ENCODE measurements at regions not wholly inside any gene's neighbourhood (a gene's known extent, or its start where the extent isn't known, plus 50 kb on each side); places are given as distances from the start of the nearest gene placed in this dataset.
"Not testable (repeated sequence)": the region's sequence is repeated elsewhere in the genome, so short reads cannot be mapped to it uniquely, and the experiment has no call there.

DNA sequence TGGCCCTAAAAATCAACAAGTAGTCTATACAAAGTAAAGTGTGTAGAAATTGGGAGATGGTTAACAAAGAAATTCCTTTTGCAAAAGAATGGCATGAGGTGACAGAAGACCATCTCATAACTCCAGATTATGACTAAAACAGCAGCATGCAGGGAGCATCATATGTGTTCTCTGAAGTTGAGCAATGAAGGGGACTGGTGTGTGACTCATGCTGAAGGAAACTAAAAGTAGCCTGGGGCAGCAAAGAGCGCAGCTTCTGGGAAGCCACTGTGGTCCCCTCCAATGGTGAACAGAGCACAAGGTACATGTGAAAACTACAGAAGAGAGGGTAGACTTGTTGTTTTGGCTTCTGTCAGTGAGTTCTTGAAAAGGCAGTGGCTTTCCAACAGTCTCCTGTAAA lies 133.4 kb downstream of the MACC1 start:
- DNase-seq, result no peak

GRCh38 chr7:20079080-20079479 lies 138.1 kb downstream of the MACC1 start:
- no peak for DNase-seq

DNA sequence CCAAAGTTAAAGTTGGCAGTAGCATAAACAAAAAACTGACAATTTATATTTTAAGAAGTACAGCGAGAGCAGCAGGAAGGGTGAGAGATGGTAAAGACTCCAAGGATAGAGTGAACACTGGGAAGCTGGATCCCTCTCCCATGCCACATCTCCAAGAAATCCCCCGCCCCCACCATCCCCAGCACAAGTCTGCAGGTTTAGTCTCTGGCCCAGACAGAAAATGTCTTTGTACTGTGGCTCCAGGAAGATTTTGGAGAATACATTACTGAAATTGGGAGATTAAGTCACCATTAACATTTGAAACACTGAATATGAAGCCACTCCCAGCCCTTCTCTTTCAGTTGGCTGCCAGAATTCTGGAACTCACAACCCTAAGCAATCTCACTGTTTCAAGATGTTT lies 140.3 kb downstream of the MACC1 start:
- DNase-seq, result no peak

- DNase-seq, result no peak
These were observed 141.0 kb downstream of the MACC1 start for GRCh38 chr7:20075992-20076820.

- no peak for DNase-seq
These were observed 141.7 kb downstream of the MACC1 start for GRCh38 chr7:20075440-20075839.

DNA sequence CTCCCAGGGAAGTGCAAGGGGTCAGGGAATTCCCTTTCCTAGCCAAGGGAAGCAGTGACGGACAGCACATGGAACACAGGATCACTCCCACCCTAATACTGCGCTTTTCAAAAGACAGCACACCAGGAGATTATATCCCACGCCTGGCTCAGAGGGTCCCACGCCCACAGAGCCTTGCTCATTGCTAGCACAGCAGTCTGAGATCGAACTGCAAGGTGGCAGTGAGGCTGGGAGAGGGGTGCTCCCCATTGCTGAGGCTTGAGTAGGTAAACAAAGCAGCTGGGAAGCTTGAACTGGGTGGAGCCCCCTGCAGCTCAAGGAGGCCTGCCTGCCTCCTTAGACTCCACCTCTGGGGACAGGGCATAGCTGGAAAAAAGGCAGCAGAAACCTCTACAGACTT lies 149.2 kb downstream of the MACC1 start:
- not testable (repeated sequence) for DNase-seq

DNA sequence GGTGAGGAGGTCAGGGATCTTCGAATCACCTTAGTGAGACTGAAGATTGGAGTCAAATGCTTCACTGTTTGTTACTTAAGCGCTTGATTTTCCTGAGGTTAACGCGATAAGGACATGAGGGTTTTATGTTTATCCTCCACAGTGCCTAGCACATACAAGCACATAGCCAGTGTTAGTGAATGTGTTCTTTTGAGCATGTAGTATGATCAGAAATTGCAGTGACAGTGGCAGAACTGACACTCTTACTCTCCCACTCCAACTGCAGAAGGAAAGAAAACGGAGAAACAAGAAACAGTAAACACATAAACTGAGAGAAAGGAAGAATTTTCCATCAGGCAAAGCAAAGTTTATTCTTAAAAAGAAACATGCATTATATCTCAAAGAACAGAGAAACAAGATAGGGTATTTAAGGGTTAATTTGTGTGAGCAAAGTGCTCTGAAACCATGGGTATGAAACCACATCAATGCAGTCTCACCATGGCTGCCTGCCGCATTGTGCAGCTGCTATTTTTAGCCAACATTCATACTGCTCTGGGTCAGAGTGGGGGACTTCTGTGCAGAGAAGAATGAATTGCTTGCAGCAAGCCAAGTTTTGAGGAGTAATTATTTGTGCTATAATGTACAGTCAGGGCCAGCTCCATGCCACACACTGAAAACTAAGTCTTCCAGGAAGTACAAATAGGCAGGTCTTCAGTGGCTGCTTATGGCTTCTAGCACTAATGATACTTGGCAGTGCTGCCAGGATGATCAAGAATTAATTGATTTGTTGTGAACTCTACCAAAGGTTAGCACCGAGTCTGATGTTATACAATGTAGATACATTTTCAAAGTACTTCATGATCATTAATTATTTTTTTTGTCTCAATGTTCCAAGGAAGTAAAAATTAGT lies 152.0 kb downstream of the MACC1 start:
- peak; percentile 64 for DNase-seq

DNA sequence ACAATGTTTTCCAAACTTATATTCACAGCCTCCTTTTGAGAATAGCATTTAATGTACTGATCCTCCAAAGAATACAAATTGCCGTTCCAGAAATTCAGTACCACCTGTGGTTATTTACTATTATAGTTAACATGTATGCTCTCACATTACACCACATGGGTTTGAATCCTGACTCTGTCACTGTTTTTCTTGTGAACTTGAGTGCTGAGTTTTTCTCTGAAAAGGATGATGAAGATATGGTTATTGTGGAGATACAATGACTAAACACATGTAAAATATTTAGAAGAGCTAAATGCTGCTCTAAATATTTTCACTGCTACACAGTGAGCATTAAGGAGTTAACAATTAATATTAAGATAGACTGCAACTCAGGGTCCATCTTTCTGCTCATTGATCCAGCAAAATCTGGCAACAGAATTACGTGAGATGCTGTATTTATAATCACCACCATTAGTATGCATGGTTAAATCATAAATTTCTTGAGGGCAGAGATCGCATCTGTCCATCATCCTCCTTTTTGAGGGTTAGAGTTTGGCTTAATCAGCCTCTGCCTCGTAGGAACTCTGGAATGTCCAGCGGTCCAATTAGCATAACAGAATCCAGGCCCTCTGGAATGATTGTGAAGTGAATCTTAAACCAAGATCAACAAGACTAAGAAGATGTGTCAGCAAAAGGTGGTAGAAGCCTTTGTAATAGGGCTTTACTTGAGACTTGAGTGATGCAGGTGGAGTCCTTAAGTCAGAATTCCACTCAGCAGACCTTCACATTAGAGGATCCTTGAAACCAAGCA lies 152.8 kb downstream of the MACC1 start:
- DNase-seq, result peak; percentile 40

DNA sequence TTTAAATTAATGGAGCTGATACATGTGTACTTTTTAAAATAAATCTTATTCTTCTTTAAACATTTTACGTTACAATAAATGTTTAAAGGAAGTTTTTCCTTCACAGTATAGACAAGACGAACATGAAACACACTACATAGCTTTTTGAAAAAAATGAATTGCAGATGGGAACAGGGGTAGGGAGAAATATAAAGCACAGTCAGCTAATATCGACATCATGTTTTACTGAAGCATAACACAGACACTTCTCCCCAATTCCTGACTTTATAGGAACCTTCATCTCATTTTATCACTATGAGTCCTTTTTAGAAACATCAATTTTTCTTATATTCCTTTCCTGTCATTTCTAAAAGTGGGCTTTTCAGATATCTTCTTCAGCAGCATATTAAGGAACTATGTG lies 153.5 kb downstream of the MACC1 start:
- no peak for DNase-seq

DNA sequence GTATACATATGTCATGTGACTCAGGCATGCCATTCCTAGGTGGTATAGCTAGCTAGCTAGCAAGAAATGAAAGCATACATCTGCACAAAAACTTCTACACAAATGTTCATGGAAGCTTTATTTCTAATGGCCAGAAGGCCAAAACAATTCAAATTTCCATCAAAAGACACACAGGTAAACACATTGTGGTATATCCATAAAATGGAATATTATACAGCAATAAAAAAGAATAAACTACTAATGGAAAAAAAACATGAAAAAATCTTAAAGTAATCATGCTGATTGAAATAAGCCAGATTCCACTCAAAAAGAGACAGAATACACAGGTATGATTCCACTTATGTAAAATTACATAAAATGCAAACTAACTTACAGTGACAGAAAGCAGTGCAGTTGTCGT lies 154.3 kb downstream of the MACC1 start:
- DNase-seq, result no peak

GRCh38 chr7:20053334-20054104 lies 163.7 kb downstream of the MACC1 start:
- no peak for DNase-seq

DNA sequence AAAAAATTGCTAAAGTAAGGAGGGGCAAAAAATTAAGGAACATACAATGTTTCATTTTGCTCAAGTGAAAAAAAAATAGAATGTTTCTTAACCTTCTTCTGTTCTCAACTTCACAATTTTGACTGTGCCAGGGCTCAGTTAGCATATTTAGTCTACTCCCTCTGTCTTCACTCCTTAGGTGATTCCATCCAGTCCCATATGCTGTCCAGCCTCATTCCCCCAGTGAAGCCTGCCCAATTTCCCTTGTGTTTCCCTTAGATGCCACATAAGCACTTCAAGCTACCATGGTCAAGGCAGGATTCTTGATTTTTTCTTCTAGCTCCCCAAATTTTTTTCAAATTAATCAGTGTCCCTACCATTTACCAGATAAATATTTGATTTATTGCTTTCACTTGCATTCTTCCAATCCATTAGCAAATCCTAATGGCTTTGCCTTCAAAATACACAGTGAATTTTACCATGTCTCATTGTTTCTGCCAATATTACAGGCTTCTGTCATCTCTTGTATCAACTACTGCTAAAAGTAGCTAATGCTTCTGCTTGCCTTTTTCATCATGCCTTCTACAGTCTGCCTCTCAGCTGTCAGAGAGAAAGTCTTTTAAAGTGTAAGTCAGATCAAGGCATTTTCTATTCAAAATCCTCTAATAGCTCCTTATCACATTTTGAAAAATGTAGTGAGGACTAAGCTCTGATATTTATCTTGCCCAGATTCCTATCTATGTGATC lies 166.8 kb downstream of the MACC1 start:
- no peak for DNase-seq

GRCh38 chr7:20038676-20039075 lies 178.5 kb downstream of the MACC1 start:
- DNase-seq, result no peak

DNA sequence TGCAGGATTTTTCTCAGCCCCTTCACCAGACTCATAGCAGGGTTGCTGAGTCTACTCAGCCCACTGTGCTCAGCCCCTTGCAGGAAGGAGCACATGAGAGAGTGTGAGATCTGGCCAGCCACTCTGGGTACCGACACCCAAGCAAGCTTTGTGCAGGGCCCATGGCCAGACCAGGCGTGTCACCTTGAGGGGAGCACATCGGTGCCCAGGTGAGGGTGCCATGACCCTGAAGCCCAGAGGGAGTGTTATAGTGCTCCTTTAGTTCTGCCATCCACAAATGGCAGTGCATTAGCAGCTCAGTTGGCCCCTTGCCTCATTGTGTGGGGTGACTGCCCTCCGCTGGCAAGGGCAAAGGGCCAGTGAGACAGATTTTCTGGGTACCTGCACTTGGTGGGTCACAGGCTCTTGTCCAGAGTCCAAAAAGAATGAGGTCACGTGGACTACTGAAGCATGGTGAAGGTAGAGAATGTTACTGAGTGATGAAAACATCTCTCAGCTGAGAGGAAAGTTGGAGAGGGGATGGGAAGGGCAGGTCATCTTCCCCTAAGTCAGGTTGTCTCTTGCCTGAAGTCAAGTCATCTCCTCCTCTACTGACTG lies 181.8 kb downstream of the MACC1 start:
- no peak for DNase-seq

DNA sequence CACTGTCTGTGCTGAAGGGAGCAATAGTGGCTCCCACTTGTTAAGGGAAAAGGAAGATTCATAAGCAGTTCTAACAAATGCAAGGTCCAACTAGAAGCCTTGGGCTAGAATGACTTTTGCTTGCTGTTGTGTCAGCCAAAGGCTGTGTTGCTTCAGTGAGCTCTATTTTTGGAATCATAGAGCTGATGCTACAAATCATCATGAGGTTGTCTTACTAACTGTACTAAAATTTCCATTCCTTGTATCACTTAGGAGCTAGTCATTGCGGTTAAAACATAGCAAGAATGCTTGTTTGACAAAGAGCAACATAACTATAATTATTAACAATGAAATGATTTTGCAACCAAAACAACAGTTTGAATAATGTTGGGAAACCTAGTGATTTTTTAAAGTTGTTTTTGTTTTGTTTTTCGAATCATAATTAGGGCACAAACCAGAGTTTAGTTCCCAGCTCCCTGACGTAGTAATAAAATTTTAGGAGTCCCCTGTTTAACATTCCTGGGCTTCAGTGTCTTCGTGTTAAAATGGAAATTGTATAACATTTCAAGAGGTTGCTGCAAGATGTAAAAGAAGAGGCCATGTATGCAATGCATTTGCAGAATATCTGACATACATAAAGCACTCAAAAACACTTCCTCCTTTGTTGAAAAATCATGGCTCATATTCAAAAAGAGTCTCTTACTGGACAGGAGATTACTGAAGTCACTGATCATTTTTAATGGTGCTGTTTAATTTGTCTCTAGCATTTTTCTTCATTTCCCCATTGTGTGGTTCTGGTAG lies 183.4 kb downstream of the MACC1 start:
- no peak for DNase-seq

DNA sequence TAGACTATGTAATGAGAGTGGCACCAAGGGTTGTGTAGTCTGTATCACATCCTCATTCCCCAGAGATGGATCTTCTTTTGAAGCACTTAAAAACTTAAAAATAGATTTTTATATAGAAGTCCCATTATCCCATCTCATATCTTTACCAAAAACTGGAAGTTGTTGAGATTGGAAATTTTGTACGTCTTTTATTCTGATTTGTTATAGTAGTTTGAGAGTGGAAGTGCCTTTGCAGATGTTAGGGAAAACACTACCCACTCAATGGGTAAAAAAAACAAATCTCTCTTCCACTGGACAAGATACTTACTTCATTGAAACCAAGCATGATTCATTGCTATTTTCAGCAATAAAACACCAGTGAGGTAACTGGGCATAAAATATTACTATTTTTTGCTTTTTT lies 184.4 kb downstream of the MACC1 start:
- no peak for DNase-seq

DNA sequence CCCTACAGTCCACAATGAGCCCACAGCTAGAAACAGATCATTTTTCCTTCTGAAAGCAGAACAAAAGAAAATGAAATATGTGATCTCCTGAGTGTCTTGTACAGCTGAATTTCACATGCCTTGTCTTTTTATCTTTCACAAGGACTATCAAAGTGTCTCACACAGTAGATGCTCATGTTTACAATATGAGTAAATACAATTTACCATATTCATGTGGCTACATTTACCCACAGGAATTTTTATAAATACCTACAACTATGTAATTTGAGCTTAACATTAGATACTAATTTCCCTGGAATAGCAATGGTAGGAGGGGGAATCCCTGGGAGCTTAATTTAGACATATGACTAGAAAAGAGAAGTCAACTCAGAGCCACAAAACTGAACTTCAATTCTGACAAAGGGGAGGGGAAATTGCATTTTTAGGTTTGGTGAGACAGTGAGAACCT lies 186.2 kb downstream of the MACC1 start:
- no peak for DNase-seq

DNA sequence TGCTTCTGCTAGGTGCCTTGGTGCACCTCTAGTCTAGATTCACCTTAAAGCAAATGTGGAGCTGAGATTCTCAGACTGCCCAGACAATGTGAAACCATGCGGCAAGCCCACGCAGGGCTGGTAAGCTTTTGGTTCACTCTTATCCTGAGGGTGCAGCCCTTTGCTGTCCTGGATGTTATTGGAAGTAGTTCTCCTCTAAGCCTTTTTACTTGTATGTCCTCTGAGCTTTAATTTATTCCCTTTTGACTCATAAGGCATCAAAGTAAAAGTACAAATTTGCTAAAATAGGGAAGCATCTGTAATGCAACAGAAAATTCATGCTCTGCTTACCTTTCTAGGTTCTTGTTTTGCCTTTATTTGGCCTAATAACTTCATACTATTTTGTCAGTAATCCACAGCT lies 186.8 kb downstream of the MACC1 start:
- DNase-seq, result no peak

GRCh38 chr7:20026762-20027161 lies 190.4 kb downstream of the MACC1 start:
- no peak for DNase-seq

DNA sequence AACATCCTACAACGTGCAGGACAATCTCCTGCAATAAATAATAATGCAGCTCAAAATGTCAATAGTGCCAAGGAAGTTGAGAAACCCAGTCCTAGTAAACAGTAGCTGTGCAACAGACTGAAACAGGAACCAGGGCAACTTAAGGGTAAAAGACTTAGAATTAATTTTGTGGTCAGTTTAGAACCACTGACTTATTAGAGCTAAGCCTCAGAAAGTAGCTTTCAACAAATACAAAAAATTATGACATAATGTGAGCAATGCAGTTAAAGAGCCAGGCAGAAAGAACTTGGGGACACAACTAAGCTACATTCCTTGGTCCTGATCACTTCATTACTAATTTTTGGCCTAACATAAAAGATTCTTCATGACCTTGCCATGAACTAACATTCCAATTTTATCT lies 195.4 kb downstream of the MACC1 start:
- no peak for DNase-seq
